ENCODE measurements at regions not wholly inside any gene's neighbourhood (a gene's known extent, or its start where the extent isn't known, plus 50 kb on each side); places are given as distances from the start of the nearest gene placed in this dataset.

- H3K36me3 Mint-ChIP-seq = no peaks in the 10 kb centered on the region
- H3K27ac Mint-ChIP-seq = no peak overlapping the region
- ATAC-seq = no peak
- DNase-seq (ENCODE audit: low spot score) = no peak
- peaks cover 12% of the 10 kb centered on the region for H3K4me1 Mint-ChIP-seq
- POLR2A ChIA-PET = no interaction called here
- H3K27me3 Mint-ChIP-seq (ENCODE audit: low read depth) = no peaks in the 10 kb centered on the region
- H3K4me3 Mint-ChIP-seq = no peak overlapping the region
- TF ChIP-seq SMAD3 (CRISPR knock-in tag; IDR thresholded peaks at IDR 0.05; ENCODE audit: borderline replicate concordance) = no peak
- TF ChIP-seq GRHL2 (CRISPR knock-in tag; IDR thresholded peaks at IDR 0.05; ENCODE audit: insufficient replicate concordance, severe bottlenecking) = no peak
- no peak for TF ChIP-seq CREM (CRISPR knock-in tag; IDR thresholded peaks at IDR 0.05)
- TF ChIP-seq, protein P1, sequence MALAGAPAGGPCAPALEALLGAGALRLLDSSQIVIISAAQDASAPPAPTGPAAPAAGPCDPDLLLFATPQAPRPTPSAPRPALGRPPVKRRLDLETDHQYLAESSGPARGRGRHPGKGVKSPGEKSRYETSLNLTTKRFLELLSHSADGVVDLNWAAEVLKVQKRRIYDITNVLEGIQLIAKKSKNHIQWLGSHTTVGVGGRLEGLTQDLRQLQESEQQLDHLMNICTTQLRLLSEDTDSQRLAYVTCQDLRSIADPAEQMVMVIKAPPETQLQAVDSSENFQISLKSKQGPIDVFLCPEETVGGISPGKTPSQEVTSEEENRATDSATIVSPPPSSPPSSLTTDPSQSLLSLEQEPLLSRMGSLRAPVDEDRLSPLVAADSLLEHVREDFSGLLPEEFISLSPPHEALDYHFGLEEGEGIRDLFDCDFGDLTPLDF (CRISPR knock-in tag; IDR thresholded peaks at IDR 0.05) = no peak
- TF ChIP-seq ESRRA (CRISPR knock-in tag; IDR thresholded peaks at IDR 0.05; ENCODE audit: borderline replicate concordance) = no peak
- TF ChIP-seq MAX (CRISPR knock-in tag; IDR thresholded peaks at IDR 0.05) = no peak
- TF ChIP-seq, protein P2, sequence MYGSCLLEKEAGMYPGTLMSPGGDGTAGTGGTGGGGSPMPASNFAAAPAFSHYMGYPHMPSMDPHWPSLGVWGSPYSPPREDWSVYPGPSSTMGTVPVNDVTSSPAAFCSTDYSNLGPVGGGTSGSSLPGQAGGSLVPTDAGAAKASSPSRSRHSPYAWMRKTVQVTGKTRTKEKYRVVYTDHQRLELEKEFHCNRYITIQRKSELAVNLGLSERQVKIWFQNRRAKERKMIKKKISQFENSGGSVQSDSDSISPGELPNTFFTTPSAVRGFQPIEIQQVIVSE (CRISPR knock-in tag; IDR thresholded peaks at IDR 0.05; ENCODE audit: borderline replicate concordance) = no peak
- TF ChIP-seq SMAD4 (CRISPR knock-in tag; IDR thresholded peaks at IDR 0.05) = no peak
- no peak for TF ChIP-seq FOXP4 (CRISPR knock-in tag; IDR thresholded peaks at IDR 0.05)
- TF ChIP-seq ZNF423 (CRISPR knock-in tag; IDR thresholded peaks at IDR 0.05) = no peak
- no peak for TF ChIP-seq FOXP1 (CRISPR knock-in tag; IDR thresholded peaks at IDR 0.05; ENCODE audit: borderline replicate concordance)
- no peak for TF ChIP-seq JAZF1 (CRISPR knock-in tag; IDR thresholded peaks at IDR 0.05)
- TF ChIP-seq TP53 (CRISPR knock-in tag; IDR thresholded peaks at IDR 0.05) = no peak
- TF ChIP-seq, protein P3, sequence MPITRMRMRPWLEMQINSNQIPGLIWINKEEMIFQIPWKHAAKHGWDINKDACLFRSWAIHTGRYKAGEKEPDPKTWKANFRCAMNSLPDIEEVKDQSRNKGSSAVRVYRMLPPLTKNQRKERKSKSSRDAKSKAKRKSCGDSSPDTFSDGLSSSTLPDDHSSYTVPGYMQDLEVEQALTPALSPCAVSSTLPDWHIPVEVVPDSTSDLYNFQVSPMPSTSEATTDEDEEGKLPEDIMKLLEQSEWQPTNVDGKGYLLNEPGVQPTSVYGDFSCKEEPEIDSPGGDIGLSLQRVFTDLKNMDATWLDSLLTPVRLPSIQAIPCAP (CRISPR knock-in tag; IDR thresholded peaks at IDR 0.05) = no peak
- H3K9me3 Mint-ChIP-seq = no peaks in the 10 kb centered on the region; the same call in 1 of the 2 replicates
- CTCF ChIA-PET = no interaction called here
Observed at GRCh38 chr4:125624951-125625350, 310.2 kb downstream of the FAT4 start.

- Mint-ChIP-seq H3K9me3 (no peaks in the 10 kb centered on the region; the same call in 1 of the 2 replicates), H3K27me3 (ENCODE audit: low read depth) (no peaks in the 10 kb centered on the region), H3K27ac (no peak overlapping the region), H3K4me3 (no peak overlapping the region), H3K4me1 (peaks cover 8% of the 10 kb centered on the region), H3K36me3 (no peaks in the 10 kb centered on the region)
- no peak for DNase-seq (ENCODE audit: low spot score)
- ChIA-PET CTCF (no interaction called here), POLR2A (no interaction called here)
- ATAC-seq = no peak
- TF ChIP-seq CBFB (CRISPR knock-in tag; IDR thresholded peaks at IDR 0.05; ENCODE audit: low read depth) = no peak
- TF ChIP-seq EMX1 (CRISPR knock-in tag; IDR thresholded peaks at IDR 0.05) = no peak
- TF ChIP-seq ZNF317 (CRISPR knock-in tag; IDR thresholded peaks at IDR 0.05; ENCODE audit: borderline replicate concordance, low read depth) = no peak
- TF ChIP-seq, protein P4, sequence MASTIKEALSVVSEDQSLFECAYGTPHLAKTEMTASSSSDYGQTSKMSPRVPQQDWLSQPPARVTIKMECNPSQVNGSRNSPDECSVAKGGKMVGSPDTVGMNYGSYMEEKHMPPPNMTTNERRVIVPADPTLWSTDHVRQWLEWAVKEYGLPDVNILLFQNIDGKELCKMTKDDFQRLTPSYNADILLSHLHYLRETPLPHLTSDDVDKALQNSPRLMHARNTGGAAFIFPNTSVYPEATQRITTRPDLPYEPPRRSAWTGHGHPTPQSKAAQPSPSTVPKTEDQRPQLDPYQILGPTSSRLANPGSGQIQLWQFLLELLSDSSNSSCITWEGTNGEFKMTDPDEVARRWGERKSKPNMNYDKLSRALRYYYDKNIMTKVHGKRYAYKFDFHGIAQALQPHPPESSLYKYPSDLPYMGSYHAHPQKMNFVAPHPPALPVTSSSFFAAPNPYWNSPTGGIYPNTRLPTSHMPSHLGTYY (CRISPR knock-in tag; IDR thresholded peaks at IDR 0.05) = no peak
- TF ChIP-seq, protein P5, sequence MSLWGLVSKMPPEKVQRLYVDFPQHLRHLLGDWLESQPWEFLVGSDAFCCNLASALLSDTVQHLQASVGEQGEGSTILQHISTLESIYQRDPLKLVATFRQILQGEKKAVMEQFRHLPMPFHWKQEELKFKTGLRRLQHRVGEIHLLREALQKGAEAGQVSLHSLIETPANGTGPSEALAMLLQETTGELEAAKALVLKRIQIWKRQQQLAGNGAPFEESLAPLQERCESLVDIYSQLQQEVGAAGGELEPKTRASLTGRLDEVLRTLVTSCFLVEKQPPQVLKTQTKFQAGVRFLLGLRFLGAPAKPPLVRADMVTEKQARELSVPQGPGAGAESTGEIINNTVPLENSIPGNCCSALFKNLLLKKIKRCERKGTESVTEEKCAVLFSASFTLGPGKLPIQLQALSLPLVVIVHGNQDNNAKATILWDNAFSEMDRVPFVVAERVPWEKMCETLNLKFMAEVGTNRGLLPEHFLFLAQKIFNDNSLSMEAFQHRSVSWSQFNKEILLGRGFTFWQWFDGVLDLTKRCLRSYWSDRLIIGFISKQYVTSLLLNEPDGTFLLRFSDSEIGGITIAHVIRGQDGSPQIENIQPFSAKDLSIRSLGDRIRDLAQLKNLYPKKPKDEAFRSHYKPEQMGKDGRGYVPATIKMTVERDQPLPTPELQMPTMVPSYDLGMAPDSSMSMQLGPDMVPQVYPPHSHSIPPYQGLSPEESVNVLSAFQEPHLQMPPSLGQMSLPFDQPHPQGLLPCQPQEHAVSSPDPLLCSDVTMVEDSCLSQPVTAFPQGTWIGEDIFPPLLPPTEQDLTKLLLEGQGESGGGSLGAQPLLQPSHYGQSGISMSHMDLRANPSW (CRISPR knock-in tag; conservative IDR thresholded peaks at IDR 0.05; ENCODE audit: low read depth) = no peak
- TF ChIP-seq ZNF219 (CRISPR knock-in tag; IDR thresholded peaks at IDR 0.05; ENCODE audit: borderline replicate concordance) = no peak
- TF ChIP-seq FOXJ3 (CRISPR knock-in tag; IDR thresholded peaks at IDR 0.05; ENCODE audit: borderline replicate concordance) = no peak
- TF ChIP-seq, protein P6, sequence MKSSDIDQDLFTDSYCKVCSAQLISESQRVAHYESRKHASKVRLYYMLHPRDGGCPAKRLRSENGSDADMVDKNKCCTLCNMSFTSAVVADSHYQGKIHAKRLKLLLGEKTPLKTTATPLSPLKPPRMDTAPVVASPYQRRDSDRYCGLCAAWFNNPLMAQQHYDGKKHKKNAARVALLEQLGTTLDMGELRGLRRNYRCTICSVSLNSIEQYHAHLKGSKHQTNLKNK (CRISPR knock-in tag; IDR thresholded peaks at IDR 0.05) = no peak
- TF ChIP-seq PREB (CRISPR knock-in tag; IDR thresholded peaks at IDR 0.05; ENCODE audit: borderline replicate concordance) = no peak
- no peak for TF ChIP-seq E2F5 (CRISPR knock-in tag; IDR thresholded peaks at IDR 0.05)
- no peak for TF ChIP-seq KAT7 (CRISPR knock-in tag; IDR thresholded peaks at IDR 0.05; ENCODE audit: borderline replicate concordance)
Observed at GRCh38 chr4:125626946-125627345, 312.2 kb downstream of the FAT4 start.
